Natural killer cell (primary cell): ENCODE measurements at regions not wholly inside any gene's neighbourhood (a gene's known extent, or its start where the extent isn't known, plus 50 kb on each side); places are given as distances from the start of the nearest gene placed in this dataset.

Experiments
- ATAC-seq, 3 donors: fragments of 150-1000 bp in 2 of 3; fragments of 200-7000 bp in 1 of 3; cut with Tn5 transposase; 1 replicate in 1 of 3; 2 replicates in 2 of 3; pipeline ENCODE4 v1.10.0; 2021; ENCODE audit warnings: mild to moderate bottlenecking in 2 of 3, moderate library complexity in 2 of 3
- DNase-seq, 2 donors: peaks; one replicate each; pipeline versions ENCODE4 v3.0.0 to v3.0.0-alpha.2; 2013 to 2021; ENCODE audit warnings: mixed read lengths in 1 of 2
- H3K27ac ChIP-seq: one replicate; pipeline ENCODE4 v1.5.1; 2013; ENCODE audit warnings: mild to moderate bottlenecking, low read length
- H3K27me3 ChIP-seq: one replicate; pipeline ENCODE4 v1.6.1; 2013; ENCODE audit warnings: low read length; ENCODE audit not compliant: control insufficient read depth, insufficient read depth
- H3K36me3 ChIP-seq: one replicate; pipeline ENCODE4 v1.6.1; 2013; ENCODE audit warnings: low read length; ENCODE audit not compliant: control insufficient read depth, insufficient read depth
- H3K4me1 ChIP-seq: one replicate; pipeline ENCODE4 v1.6.1; 2013; ENCODE audit warnings: low read length; ENCODE audit not compliant: control insufficient read depth, insufficient read depth
- H3K4me3 ChIP-seq: one replicate; pipeline ENCODE4 v1.5.1; 2013; ENCODE audit warnings: low read length
- H3K9me3 ChIP-seq: one replicate; pipeline ENCODE4 v1.6.1; 2013; ENCODE audit warnings: low read length; ENCODE audit not compliant: control insufficient read depth, insufficient read depth
- H3K27ac Mint-ChIP-seq, 2 donors: one replicate each; pipeline ENCODE4 v1.8.0; 2022; ENCODE audit warnings: mild to moderate bottlenecking in 2 of 2, mixed read lengths in 2 of 2, moderate library complexity in 1 of 2
- H3K27me3 Mint-ChIP-seq, 2 donors: one replicate each; pipeline ENCODE4 v1.8.0; 2022; ENCODE audit warnings: low read depth in 2 of 2, mixed read lengths in 2 of 2
- H3K36me3 Mint-ChIP-seq: one replicate; pipeline ENCODE4 v1.8.0; 2022; ENCODE audit warnings: mixed read lengths
- H3K4me1 Mint-ChIP-seq, 2 donors: one replicate each; pipeline ENCODE4 v1.8.0; 2022; ENCODE audit warnings: mixed read lengths in 2 of 2
- H3K4me3 Mint-ChIP-seq: one replicate; pipeline ENCODE4 v1.8.0; 2022; ENCODE audit warnings: mild to moderate bottlenecking, moderate library complexity, mixed read lengths
- H3K9me3 Mint-ChIP-seq, 2 donors: one replicate each; pipeline ENCODE4 v1.8.0; 2022; ENCODE audit warnings: mixed read lengths in 2 of 2
- WGBS: methylation state at CpG from one replicate; pipeline ENCODE4 v1.1.7; 2013; ENCODE audit warnings: missing lambda C conversion rate; ENCODE audit not compliant: insufficient coverage; 5-methylcytosine and 5-hydroxymethylcytosine counted together
- intact Hi-C: fragments of 100-400 bp; cut with micrococcal nuclease; formaldehyde crosslinking; loops from one replicate; pipeline ENCODE4 v1.14.2; 2022
- TF ChIP-seq, protein P1 (sequence below): fragments of 200-600 bp; IDR thresholded peaks from one replicate; pipeline ENCODE4 v1.8.0; 2022; ENCODE audit warnings: antibody characterized with exemption

DNA sequence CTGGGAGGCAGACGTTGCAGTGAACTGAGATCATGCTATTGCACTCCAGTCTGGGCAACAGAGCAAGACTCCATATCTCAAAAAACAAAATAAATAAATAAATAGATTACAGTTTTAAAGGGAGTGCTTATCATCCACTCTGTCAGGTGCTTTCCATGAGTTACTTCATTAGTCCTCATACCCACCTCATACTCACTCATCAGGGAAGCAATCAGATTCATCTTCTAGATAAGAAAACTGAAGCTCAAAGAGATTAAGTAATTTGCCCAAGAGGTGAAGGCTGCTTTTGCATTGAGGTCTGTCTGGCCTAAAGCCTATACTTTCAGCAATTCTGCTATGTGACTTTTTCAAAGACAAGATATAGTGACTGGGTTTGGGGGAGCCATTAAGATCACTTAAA, 101.0 kb downstream of the RASSF10 start:
- H3K4me3 Mint-ChIP-seq, result no peak overlapping the region
- H3K9me3 Mint-ChIP-seq, result no peaks in the 10 kb centered on the region
- H3K27me3 Mint-ChIP-seq, result peaks cover 23 to 36% of the 10 kb centered on the region in 2 donors
- no peaks in the 10 kb centered on the region for H3K36me3 Mint-ChIP-seq
- intact Hi-C loops, result no loop called here
- Histone ChIP-seq H3K4me3 (no peak overlapping the region), H3K27me3 (no peaks in the 10 kb centered on the region), H3K4me1 (no peaks in the 10 kb centered on the region), H3K36me3 (no peaks in the 10 kb centered on the region), H3K9me3 (peaks cover 4% of the 10 kb centered on the region), H3K27ac (no peak overlapping the region)
- TF ChIP-seq, protein P1, sequence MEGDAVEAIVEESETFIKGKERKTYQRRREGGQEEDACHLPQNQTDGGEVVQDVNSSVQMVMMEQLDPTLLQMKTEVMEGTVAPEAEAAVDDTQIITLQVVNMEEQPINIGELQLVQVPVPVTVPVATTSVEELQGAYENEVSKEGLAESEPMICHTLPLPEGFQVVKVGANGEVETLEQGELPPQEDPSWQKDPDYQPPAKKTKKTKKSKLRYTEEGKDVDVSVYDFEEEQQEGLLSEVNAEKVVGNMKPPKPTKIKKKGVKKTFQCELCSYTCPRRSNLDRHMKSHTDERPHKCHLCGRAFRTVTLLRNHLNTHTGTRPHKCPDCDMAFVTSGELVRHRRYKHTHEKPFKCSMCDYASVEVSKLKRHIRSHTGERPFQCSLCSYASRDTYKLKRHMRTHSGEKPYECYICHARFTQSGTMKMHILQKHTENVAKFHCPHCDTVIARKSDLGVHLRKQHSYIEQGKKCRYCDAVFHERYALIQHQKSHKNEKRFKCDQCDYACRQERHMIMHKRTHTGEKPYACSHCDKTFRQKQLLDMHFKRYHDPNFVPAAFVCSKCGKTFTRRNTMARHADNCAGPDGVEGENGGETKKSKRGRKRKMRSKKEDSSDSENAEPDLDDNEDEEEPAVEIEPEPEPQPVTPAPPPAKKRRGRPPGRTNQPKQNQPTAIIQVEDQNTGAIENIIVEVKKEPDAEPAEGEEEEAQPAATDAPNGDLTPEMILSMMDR, result no peak
- no peak for DNase-seq
- H3K27ac Mint-ChIP-seq, result no peak overlapping the region
- WGBS, result 100% methylated on average over 1 of the region's 1 CpG
- H3K4me1 Mint-ChIP-seq, result no peaks in the 10 kb centered on the region
- no peak for ATAC-seq

DNA sequence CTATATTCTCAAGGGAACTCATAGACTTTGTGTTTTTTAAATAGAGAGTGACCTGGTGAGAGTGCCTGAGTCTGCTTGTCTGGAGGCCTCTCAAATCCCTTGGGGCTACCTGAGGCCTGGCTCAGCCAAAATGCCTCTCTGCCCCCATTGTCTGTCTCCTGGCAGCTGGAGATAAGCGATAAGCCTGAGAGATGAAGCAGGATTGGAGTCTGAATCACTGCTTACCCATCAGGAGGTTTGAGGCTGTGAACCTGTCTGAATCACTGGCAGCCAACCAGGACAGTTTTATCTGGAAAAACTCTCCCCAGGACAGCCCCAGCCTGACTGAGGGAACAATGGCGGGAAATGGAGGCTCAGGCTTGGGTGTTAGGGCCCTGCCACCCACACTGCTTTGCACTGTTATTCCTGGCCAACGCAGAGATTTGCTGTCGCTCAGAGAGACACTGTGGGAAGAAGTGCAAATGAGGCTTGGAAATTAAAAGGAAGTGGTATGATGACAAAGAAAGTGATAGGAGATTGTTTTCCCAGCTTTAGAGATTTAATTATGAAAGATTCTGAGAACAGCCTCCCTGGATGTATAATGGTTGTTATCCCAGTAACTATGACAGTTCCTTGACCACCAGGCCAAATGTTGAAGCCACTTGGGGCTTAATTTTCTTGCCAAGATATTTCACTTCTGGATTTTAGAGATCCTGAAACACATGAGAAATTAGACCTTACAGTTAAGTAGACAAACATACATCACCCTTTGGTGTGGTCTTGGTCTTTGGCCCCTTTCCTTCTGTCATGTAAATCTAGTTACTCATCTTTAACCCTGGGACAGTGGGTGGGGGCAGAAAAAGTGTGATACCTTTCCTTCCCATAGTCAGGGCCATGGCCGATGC, 102.1 kb downstream of the RASSF10 start:
- Histone ChIP-seq H3K27me3 (no peaks in the 10 kb centered on the region), H3K36me3 (no peaks in the 10 kb centered on the region), H3K27ac (no peak overlapping the region), H3K9me3 (peaks cover 4% of the 10 kb centered on the region), H3K4me1 (no peaks in the 10 kb centered on the region), H3K4me3 (no peak overlapping the region)
- Mint-ChIP-seq H3K27ac (no peak overlapping the region), H3K27me3 (peaks cover 22 to 36% of the 10 kb centered on the region in 2 donors), H3K4me1 (no peaks in the 10 kb centered on the region), H3K36me3 (no peaks in the 10 kb centered on the region), H3K9me3 (no peaks in the 10 kb centered on the region), H3K4me3 (no peak overlapping the region)
- DNase-seq, result no peak
- TF ChIP-seq, protein P1, result no peak
- 90% methylated on average over 5 of the region's 5 CpGs for WGBS
- no peak for ATAC-seq
- intact Hi-C loops, result no loop called here

DNA sequence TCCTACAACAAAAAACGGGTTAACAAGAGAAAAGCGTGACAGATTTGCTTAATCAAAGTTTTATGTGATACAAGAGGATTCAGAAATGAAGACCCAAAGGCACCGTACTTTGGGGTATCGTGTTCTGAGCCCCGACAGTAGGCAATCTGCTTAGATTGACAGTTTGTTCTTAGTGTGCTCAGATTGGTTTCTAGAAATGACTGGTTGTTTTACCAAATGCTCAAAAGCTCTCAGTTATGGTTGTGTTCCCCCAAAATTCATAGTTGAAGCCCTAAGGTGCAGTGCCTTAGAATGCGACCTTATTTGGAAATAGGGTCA, 102.7 kb downstream of the RASSF10 start:
- peaks cover 4% of the 10 kb centered on the region for H3K9me3 ChIP-seq
- ATAC-seq, result no peak

More for the DNA sequence above, 102.7 kb downstream of the RASSF10 start:
- Mint-ChIP-seq H3K36me3 (no peaks in the 10 kb centered on the region), H3K27me3 (peaks cover 27 to 40% of the 10 kb centered on the region in 2 donors), H3K4me3 (no peak overlapping the region), H3K27ac (no peak overlapping the region), H3K4me1 (no peaks in the 10 kb centered on the region), H3K9me3 (no peaks in the 10 kb centered on the region)
- no peak for DNase-seq
- intact Hi-C loops, result no loop called here
- H3K27me3 ChIP-seq, result no peaks in the 10 kb centered on the region
- H3K36me3 ChIP-seq, result no peaks in the 10 kb centered on the region
- H3K4me3 ChIP-seq, result no peak overlapping the region
- TF ChIP-seq, protein P1, result no peak
- 80% methylated on average over 6 of the region's 6 CpGs for WGBS
- H3K4me1 ChIP-seq, result no peaks in the 10 kb centered on the region
- H3K27ac ChIP-seq, result no peak overlapping the region
